GM19324 (cell line): ENCODE measurements at regions not wholly inside any gene's neighbourhood (a gene's known extent, or its start where the extent isn't known, plus 50 kb on each side); places are given as distances from the start of the nearest gene placed in this dataset.

Source experiments
- ATAC-seq: cut with Tn5 transposase; IDR thresholded peaks from one replicate; pipeline ENCODE4 v1.9.1; 2021; ENCODE audit warnings: mild to moderate bottlenecking, moderate library complexity; ENCODE audit not compliant: unreplicated experiment, low FRiP score

- ATAC-seq: no peak
These were observed 243.8 kb upstream of the PEX5L start for GRCh38 chr3:180280555-180280954.

GRCh38 chr3:180282386-180282785 lies 245.6 kb upstream of the PEX5L start:
- ATAC-seq: no peak

GRCh38 chr3:180283251-180283650 lies 246.5 kb upstream of the PEX5L start:
- ATAC-seq: no peak

DNA sequence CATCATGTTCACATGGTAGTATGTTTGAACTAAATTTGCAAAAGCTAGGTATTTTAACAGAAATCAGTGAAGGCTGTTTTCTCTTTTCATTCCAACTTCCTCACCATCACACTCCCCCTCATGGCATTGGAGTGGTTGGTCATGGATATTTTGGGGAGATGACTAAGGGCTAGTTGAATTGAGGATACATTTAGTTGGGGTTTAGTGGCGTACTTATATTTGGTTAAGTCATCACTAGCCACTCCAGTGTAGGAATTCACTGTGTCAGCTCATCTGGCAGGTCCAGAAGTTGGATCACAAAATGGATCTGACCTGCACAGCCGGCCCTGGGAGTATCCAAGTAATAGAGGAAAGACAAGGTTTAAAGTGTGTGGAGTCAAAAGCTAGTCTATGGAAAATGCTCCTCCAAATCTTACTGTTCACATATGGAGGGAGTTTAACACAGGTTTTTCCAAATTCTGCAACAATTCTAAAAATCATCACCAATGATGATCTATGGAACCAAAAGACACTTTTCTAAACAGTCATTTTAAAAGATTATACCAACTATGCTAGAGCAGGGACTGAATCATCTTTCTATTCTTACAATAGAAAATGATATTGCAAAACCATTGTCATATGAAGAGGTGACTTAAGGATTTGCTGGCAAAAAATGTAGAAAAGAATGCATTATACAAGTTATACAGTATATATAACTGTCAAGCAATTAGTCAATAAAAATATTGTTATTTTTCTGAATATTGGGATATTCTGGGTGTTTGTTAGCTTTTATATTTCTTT lies 247.8 kb upstream of the PEX5L start:
- no peak for ATAC-seq

- ATAC-seq: no peak
These were observed 251.0 kb upstream of the PEX5L start for GRCh38 chr3:180287703-180288102.

DNA sequence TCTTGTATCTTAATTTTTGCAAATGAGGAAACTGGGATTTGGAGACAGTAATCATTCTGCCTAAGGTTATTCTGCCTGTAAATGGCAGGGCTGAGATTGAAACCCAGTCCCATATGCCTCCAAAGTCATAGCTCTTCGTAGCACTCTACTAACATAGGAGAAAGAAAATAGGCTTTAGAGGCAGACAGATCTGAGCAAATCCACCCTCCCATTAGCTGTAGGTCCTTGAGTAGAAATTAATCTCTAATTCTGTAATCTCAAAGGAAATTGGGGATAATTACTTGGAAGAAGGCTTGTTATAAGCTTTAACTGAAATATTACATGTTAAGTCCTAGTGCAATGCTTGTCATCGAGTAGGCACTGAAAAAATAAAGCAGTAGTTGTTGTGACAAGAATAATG lies 252.1 kb upstream of the PEX5L start:
- ATAC-seq: no peak

GRCh38 chr3:180290300-180290699 lies 253.6 kb upstream of the PEX5L start:
- ATAC-seq: no peak

- ATAC-seq: no peak
These were observed 257.7 kb upstream of the PEX5L start for GRCh38 chr3:180294282-180295027.

DNA sequence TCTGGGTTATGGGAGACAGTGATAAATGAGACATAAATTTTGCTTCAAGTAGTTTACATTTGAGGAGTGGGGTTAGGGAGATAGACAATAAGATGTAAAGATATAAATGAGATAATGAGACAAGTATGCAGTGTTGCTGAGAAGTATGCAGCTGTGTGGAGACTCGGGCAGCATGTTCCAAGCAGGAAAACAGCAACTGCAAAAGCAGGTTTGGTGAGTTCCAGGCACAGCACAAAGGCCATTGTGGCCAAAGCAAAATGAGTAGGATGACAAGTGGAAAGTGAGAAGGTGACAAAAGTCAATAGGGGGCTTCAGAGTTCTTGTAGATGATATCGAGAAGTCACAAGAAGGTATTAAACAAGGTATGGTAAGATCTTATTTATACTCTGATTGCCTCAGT lies 259.1 kb upstream of the PEX5L start:
- no peak for ATAC-seq

DNA sequence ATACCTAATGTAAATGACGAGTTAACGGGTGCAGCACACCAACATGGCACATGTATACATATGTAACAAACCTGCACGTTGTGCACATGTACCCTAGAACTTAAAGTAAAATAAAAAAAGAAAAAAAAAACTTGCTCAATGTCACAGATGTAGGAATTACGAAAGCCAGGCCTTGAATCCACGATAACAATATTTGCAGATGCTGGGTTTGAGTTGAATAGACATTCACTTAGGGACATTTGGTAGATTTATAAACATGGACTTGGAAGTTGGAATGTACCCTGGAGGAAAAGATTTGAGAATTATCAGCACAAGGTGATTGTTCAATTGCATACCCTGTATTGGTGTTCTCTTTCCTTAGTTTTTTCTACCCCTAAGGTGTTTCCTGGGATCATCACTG lies 260.2 kb upstream of the PEX5L start:
- no peak for ATAC-seq

- ATAC-seq: no peak
These were observed 269.4 kb upstream of the PEX5L start for GRCh38 chr3:180306155-180306554.

GRCh38 chr3:180306691-180307090 lies 270.0 kb upstream of the PEX5L start:
- ATAC-seq: peak; percentile 56

- ATAC-seq: no peak
These were observed 274.5 kb upstream of the PEX5L start for GRCh38 chr3:180311242-180311641.

DNA sequence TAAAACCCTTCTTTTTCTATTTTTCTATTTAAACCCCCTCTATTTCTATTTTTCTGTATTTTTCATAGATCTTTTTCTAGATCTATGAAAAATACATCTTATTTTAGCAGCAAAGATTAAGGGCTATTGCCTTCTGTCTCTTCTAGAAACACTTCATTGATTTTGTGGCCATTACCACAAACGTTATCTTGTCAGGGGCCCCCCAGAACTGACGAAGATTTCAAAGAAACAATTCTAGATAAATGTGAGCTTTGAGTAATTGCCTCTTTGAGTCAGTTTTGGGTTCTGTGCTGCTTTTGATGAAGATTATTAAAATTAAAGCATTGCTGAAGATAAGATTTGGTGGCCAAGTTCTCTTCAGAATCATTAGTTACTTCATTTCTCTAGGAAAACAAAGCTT lies 279.6 kb upstream of the PEX5L start:
- ATAC-seq: no peak

DNA sequence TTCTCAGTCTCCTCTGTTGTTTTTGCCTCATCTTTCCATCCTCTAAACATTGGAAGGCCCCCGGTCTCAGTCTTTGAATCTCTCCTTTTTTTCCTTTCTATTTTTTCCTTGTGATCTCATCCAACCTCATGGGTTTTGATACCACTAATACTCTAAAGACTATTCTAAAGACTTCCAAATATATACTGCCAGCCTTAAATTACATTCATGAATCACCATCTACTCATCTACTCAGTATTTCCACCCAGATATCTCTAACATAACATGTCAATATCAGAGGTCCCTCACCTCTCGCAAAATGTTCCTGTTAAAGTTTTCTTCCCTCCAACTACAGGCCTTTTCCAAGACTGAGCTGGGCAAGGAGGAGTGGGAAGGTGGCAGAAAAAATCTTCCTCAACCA lies 282.5 kb upstream of the TTC14 start:
- no peak for ATAC-seq

GRCh38 chr3:180320631-180321030 lies 281.3 kb upstream of the TTC14 start:
- ATAC-seq: no peak

DNA sequence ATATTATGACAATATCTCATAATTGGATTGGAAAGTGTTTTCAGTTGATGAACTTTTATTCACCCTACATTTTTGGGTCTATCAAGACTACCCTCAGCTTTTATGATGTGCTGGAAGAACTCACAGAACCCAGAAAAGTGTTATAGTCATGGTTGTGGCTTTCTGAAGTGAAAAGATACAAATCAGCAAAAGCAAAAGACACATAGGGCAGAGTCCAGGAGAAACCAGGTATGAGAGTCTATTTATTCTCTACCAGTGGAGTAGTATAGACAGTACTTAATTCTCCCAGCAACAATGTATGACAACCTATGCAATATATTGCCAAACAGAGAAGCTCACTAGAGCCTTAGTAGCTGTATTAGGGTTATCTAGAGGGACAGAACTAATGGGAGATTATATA lies 280.4 kb upstream of the TTC14 start:
- ATAC-seq: no peak

DNA sequence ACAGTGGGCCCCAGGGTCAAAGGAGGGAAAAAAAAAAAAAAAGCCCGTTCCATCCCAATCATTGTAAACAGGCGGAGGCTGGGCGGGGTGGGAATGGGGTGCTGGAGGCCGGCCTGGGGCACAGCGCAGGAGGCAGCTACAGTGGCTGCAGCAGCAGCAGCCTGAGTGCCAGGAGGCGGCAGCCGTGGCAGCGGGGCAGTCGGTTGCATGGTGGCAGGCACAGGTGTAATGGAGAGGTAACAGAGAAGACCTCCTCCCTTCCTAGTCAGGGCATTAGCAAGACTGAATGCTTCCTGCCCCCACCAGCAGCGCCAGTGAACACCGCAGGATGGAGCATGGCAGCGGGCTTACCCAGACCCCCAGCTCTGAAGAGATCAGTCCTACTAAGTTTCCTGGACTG lies 279.1 kb upstream of the TTC14 start:
- ATAC-seq: no peak

DNA sequence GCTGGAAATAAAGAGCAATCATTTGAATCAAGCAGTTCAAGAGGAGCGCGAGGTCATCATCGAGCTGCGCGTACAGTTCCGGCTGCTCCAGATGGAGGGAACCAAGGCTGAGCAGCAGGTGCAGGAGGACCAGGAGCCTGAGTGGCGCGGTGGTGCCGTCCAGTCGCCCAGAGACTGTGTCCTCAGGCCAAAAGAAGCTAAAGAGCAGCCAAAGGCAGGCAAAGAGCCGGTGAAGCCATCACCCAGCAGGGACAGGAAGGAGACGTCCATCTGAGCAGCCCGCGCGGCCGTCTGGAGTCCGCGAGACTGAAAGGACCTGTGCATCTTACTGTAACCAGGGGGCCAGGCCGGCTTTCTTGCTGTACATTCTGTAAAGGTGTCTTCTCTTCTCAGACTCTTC lies 277.2 kb upstream of the TTC14 start:
- no peak for ATAC-seq

GRCh38 chr3:180325533-180325932 lies 276.4 kb upstream of the TTC14 start:
- ATAC-seq: no peak

DNA sequence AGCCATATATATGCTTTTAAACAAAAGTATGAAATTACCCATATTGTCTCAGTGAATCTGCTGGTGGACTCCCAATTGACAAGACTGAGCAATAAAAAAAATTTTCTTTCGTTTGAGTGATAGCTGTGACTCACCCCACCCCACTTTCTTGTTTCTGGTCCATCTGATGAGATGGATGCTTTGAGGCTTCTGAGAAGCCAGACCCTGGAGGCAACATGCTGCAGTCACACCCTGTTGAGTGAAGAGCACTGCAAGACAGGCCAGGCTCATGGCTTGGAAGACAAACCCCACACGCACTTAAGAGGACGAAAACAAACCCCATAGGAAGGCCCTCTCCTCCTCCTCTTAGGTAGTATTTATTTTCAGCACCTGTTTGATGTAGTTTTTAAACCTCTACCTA lies 276.0 kb upstream of the TTC14 start:
- no peak for ATAC-seq

GRCh38 chr3:180329187-180329586 lies 272.8 kb upstream of the TTC14 start:
- peak; percentile 64 for ATAC-seq
